GM18519 (cell line): ENCODE measurements at regions not wholly inside any gene's neighbourhood (a gene's known extent, or its start where the extent isn't known, plus 50 kb on each side); places are given as distances from the start of the nearest gene placed in this dataset.
"Not testable (repeated sequence)": the region's sequence is repeated elsewhere in the genome, so short reads cannot be mapped to it uniquely, and the experiment has no call there.

Experiments
- ATAC-seq: cut with Tn5 transposase; IDR thresholded peaks from one replicate; pipeline ENCODE4 v1.9.1; 2021; ENCODE audit warnings: mild to moderate bottlenecking, moderate library complexity; ENCODE audit not compliant: unreplicated experiment, low FRiP score

GRCh38 chr9:85878872-85879597 lies 61.9 kb upstream of the NAA35 start:
- ATAC-seq, result not testable (repeated sequence)

- not testable (repeated sequence) for ATAC-seq
Observed at GRCh38 chr9:85880507-85880906, 60.4 kb upstream of the NAA35 start.

DNA sequence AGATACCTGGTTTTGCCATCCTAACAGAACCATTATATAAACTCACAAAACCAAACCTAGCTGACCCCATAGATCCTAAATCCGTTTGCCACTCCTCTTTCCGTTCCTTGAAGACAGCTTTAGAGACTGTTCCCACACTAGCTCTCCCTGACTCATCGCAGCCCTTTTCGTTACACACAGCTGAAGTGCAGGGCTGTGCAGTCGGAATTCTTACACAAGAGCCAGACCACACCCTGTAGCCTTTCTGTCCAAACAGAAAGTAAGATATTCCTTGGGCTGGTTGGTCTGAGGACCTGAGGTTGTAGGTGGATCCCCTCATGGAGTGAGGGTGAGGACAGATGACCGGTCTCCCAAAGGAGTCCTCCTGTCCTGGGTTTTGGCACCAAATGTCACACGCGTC lies 56.7 kb upstream of the NAA35 start:
- ATAC-seq, result no peak

- ATAC-seq, result no peak
Observed at GRCh38 chr9:85890962-85891361, 50.0 kb upstream of the NAA35 start.
